Thyroid gland (tissue), 4 donors: ENCODE measurements at regions not wholly inside any gene's neighbourhood (a gene's known extent, or its start where the extent isn't known, plus 50 kb on each side); places are given as distances from the start of the nearest gene placed in this dataset.
"Not testable (repeated sequence)": the region's sequence is repeated elsewhere in the genome, so short reads cannot be mapped to it uniquely, and the experiment has no call there.

Experiments used
- DNase-seq, 2 donors: peaks; one replicate each; pipeline ENCODE4 v3.0.0-alpha.2; 2019
- H3K27ac ChIP-seq, 3 donors: fragments of 200-600 bp; sonication (generic); 1 replicate in 2 of 3; 2 replicates in 1 of 3; pipeline ENCODE4 v1.5.1; 2016 to 2019; ENCODE audit warnings: mild to moderate bottlenecking in 1 of 3, moderate library complexity in 1 of 3
- H3K27me3 ChIP-seq: fragments of 200-600 bp; sonication (generic); one replicate; pipeline ENCODE4 v1.5.1; 2019
- H3K36me3 ChIP-seq, 2 donors: fragments of 200-600 bp; sonication (generic); one replicate each; pipeline ENCODE4 v1.5.1; 2016 to 2019
- H3K4me1 ChIP-seq, 2 donors: fragments of 200-600 bp; sonication (generic); one replicate each; pipeline ENCODE4 v1.5.1; 2017 to 2019
- H3K4me3 ChIP-seq, 3 donors: fragments of 200-600 bp; sonication (generic); replicated peaks in 1 of 3; 1 replicate in 2 of 3; 2 replicates in 1 of 3; pipeline ENCODE4 v1.5.1; 2016; ENCODE audit warnings: mild to moderate bottlenecking in 1 of 3
- H3K9me3 ChIP-seq: fragments of 200-600 bp; sonication (generic); one replicate; pipeline ENCODE4 v1.5.1; 2017
- CTCF ChIP-seq, 6 experiments: fragments of 200-600 bp in 3 of 6; fragments of 450-650 bp in 3 of 6; sonication (generic) in 3 of 6; IDR thresholded peaks; one replicate each; pipeline ENCODE4 v1.5.1; 2016 to 2019; ENCODE audit warnings: antibody characterized with exemption in 6 of 6, mild to moderate bottlenecking in 2 of 6, inconsistent platforms in 1 of 6, moderate library complexity in 1 of 6
- POLR2A ChIP-seq, 2 donors: fragments of 450-650 bp; IDR thresholded peaks; one replicate each; pipeline ENCODE4 v1.6.1; 2017; ENCODE audit warnings: antibody characterized with exemption in 2 of 2, mild to moderate bottlenecking in 2 of 2, moderate library complexity in 1 of 2
- WGBS, 2 donors: methylation state at CpG; one replicate each; pipeline ENCODE4 v1.1.5; 2017; 5-methylcytosine and 5-hydroxymethylcytosine counted together
- intact Hi-C: fragments of 100-400 bp; cut with DNase I; formaldehyde crosslinking; loops from one replicate; pipeline ENCODE4 v1.15.1; 2023

GRCh38 chr1:22208268-22208972 is 65.5 kb upstream of the WNT4 start:
- no peaks in the 10 kb centered on the region for H3K27me3 ChIP-seq
- TF ChIP-seq CTCF (IDR thresholded peaks at IDR 0.05) (no peak), POLR2A (IDR thresholded peaks at IDR 0.05) (no peak)
- intact Hi-C loops, result no loop called here
- no peak for DNase-seq
- H3K36me3 ChIP-seq, result no peaks in the 10 kb centered on the region
- H3K4me3 ChIP-seq, result no peak overlapping the region
- H3K9me3 ChIP-seq, result no peaks in the 10 kb centered on the region
- no peak overlapping the region for H3K27ac ChIP-seq
- WGBS, 2 donors, result 43 to 56% methylated on average over 18 to 21 of the region's 21 CpGs
- peaks cover 2 to 12% of the 10 kb centered on the region in 2 donors for H3K4me1 ChIP-seq

DNA sequence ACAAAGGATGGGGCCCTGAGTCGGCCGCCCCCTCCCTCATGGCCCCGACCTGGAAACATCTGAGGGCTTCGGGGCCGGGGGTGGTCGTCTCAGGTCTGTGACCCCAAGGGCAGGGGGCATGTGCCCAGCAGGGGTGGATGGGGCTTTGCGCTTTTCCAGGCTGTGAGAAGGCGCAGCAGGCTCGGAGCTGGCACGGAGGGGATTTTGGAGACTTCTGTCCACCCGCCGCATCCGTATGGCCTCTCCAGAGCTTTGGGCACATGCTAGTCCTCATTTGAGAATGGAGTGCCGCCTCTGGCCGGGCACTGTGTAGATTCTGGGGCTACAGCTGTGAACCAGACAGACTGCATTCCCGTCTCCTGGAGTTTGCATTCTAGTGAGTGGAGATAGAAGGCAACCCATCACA is 66.1 kb upstream of the WNT4 start:
- TF ChIP-seq CTCF (IDR thresholded peaks at IDR 0.05) (no peak), POLR2A (IDR thresholded peaks at IDR 0.05) (no peak)
- no peaks in the 10 kb centered on the region for H3K9me3 ChIP-seq
- H3K27ac ChIP-seq, result no peak overlapping the region
- DNase-seq, result no peak
- no peaks in the 10 kb centered on the region for H3K36me3 ChIP-seq
- 49 to 71% methylated on average over 8 to 12 of the region's 16 CpGs for WGBS, 2 donors
- intact Hi-C loops, result no loop called here
- peaks cover 2 to 12% of the 10 kb centered on the region in 2 donors for H3K4me1 ChIP-seq
- no peak overlapping the region for H3K4me3 ChIP-seq
- H3K27me3 ChIP-seq, result no peaks in the 10 kb centered on the region

DNA sequence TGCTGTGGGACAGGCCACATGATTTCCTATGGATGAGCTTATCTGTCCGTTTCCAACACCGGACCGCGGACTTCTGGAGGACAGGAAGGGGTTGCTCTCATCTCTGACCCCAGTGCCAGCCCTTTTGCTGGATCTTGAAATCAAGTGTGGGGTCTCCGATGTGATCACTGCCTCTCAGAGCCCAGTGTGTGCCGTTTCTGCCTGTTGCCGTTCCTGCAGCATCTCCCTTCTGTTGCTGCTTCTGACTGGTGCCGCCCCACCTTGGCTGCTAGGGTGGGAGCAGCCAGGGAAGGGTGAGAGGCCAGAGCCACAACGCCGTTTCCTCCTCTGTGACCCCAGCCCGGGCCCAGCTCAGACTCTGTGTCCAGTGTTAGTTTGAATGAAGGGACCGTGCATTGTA is 67.3 kb upstream of the WNT4 start:
- WGBS, 2 donors, result 59 to 70% methylated on average over 12 of the region's 12 CpGs

GRCh38 chr1:22210636-22211035 is 67.7 kb upstream of the WNT4 start:
- no peaks in the 10 kb centered on the region for H3K27me3 ChIP-seq
- H3K27ac ChIP-seq, result no peak overlapping the region
- TF ChIP-seq POLR2A (IDR thresholded peaks at IDR 0.05), result no peak
- no peak for TF ChIP-seq CTCF (IDR thresholded peaks at IDR 0.05)
- no peaks in the 10 kb centered on the region for H3K36me3 ChIP-seq
- H3K4me1 ChIP-seq, result peaks cover under 1 to 2% of the 10 kb centered on the region in 2 donors
- intact Hi-C loops, result no loop called here
- no peaks in the 10 kb centered on the region for H3K9me3 ChIP-seq
- WGBS, 2 donors, result 63 to 69% methylated on average over 7 of the region's 7 CpGs
- no peak overlapping the region for H3K4me3 ChIP-seq
- no peak for DNase-seq

More for the DNA sequence above, 67.3 kb upstream of the WNT4 start:
- H3K9me3 ChIP-seq, result no peaks in the 10 kb centered on the region
- H3K4me1 ChIP-seq, result peaks cover 0 to 6% of the 10 kb centered on the region in 2 donors
- TF ChIP-seq CTCF (IDR thresholded peaks at IDR 0.05), result no peak
- no peak for TF ChIP-seq POLR2A (IDR thresholded peaks at IDR 0.05)
- intact Hi-C loops, result no loop called here
- H3K36me3 ChIP-seq, result no peaks in the 10 kb centered on the region
- H3K27me3 ChIP-seq, result no peaks in the 10 kb centered on the region
- H3K4me3 ChIP-seq, result no peak overlapping the region
- H3K27ac ChIP-seq, result no peak overlapping the region
- no peak for DNase-seq

- DNase-seq, intact Hi-C loops, H3K4me3 ChIP-seq, H3K27me3 ChIP-seq, H3K4me1 ChIP-seq, H3K9me3 ChIP-seq, H3K27ac ChIP-seq, H3K36me3 ChIP-seq: not testable (repeated sequence)
- WGBS, 2 donors, result 75 to 80% methylated on average over 6 of the region's 6 CpGs
These were observed 68.6 kb upstream of the WNT4 start for GRCh38 chr1:22211459-22211858.
